ENCODE measurements at regions not wholly inside any gene's neighbourhood (a gene's known extent, or its start where the extent isn't known, plus 50 kb on each side); places are given as distances from the start of the nearest gene placed in this dataset.

DNA sequence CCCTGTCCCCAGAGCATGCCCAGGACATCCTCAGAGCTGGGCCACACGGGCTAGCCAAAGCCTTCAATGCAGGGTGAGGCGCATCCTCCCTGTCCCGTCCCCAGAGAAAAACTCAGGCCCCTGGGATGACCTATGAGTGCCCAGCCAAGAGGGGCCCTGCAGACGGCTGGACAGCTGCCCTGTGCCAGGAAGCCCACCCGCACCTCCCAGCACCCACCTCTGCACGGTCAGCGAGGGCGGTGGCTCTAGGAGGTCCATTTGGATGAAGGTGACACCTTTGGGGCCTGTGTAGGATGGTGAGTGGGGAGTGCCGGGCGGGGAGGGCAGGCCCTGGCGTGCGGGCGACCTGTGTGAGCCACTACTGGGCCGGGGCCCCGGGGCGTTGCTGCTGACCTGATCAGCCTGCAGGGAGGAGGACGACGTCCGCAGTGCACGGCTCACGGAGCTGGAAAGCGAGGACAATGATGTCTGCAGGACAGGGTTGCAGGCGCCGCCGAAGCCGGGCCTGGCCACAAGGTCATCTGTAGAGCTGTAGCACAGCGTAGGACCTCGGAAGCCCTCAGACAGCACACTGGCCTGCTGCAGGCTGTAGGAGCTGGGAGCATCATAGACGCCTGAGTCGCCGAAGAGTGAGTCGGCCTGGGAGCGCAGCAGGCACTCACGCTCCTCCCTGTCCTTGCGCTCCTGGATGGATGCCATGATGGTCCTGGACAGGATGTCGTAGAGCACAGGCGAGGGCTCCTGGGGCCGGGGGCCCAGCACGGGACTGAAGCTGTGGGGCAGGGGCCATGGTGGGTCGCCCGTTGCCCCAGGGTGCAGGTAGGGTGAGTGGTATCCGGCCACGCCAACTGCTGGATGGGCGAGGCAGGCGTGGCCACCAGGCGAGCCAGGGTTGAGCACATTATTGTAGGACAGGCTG, 180.5 kb downstream of the IGLL1 start:
- TF ChIP-seq, protein P1, sequence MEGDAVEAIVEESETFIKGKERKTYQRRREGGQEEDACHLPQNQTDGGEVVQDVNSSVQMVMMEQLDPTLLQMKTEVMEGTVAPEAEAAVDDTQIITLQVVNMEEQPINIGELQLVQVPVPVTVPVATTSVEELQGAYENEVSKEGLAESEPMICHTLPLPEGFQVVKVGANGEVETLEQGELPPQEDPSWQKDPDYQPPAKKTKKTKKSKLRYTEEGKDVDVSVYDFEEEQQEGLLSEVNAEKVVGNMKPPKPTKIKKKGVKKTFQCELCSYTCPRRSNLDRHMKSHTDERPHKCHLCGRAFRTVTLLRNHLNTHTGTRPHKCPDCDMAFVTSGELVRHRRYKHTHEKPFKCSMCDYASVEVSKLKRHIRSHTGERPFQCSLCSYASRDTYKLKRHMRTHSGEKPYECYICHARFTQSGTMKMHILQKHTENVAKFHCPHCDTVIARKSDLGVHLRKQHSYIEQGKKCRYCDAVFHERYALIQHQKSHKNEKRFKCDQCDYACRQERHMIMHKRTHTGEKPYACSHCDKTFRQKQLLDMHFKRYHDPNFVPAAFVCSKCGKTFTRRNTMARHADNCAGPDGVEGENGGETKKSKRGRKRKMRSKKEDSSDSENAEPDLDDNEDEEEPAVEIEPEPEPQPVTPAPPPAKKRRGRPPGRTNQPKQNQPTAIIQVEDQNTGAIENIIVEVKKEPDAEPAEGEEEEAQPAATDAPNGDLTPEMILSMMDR (conservative IDR thresholded peaks at IDR 0.05) = no peak
- no peak overlapping the region for H3K27ac ChIP-seq

DNA sequence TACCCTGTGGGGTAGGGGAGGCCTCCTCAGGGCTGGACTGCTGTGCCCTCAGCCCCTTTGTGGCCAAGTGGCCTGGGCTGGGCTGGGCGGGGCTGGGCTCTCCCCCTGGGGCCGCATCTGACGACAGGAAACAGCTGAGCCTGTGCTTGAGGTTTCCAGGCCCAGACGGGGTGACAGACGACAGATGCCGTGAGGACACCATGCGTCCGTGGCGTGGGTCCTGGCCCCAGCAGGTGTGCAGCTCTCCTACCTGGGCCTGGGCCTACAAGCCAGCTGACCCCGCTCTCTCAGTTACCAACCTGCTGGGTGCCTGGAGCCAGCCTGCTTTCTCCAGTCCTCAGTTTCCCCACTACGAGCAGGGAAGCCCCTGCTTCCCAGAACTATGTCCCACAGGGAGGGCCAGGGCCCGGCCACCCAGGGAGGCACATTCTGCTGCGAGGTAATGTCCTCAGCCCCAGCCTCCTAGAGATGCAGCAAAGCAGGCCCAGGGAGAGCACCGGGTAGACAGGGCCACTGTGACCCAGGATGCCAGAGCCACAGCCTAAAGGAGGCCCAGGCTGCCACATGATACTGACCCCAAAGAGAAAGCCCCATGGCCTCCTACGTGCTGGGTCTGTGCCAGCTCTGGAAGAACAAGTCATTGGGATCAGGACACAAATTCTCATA, 181.3 kb downstream of the IGLL1 start:
- TF ChIP-seq, protein P1 (conservative IDR thresholded peaks at IDR 0.05) = no peak
- H3K27ac ChIP-seq = no peak overlapping the region

DNA sequence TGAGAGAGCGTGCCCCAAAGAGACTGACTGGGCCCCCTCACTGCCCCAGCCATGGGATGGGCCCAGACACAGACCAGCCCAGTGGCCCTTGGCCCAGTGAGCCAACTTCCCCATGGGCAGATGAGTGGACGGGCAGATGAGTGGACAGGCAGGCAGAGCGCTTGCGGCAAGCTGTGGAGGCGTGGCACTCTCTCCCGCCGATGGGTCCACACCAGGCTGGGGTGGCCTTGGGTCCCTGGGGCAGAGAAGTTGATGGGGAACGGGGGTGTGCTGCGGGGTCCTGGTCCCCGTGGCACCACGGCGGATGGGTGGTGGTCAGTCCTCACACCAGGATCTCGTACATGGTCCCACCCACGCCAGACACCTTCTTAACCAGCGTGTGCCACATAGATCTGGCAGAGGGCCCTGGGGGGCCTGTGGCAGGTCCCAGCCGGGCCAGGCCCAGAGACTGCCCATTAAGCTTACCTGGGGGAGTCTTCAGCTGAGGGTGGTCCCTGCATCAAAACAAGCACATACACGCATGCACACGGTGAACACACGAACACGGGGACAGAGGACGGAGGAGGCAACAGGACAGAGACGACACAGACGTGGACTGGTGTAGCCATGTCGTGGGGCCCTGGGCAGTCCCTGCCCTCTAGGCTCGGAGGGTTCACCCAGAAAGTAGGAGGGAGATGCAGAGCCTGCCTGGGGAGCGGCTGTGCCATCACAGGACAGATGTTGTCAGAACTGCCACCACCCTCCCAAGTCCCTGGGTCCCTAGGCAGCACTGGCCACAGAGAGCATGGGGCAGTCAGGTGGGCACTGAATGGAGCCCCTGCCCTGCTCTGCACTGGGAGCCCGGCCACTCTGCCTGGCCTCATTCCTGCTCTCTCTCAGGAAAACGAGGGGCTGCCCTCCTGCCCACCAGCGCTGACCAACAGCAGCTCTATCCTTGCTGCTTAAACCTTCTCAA, 182.2 kb downstream of the IGLL1 start:
- TF ChIP-seq, protein P1 (conservative IDR thresholded peaks at IDR 0.05) = no peak

DNA sequence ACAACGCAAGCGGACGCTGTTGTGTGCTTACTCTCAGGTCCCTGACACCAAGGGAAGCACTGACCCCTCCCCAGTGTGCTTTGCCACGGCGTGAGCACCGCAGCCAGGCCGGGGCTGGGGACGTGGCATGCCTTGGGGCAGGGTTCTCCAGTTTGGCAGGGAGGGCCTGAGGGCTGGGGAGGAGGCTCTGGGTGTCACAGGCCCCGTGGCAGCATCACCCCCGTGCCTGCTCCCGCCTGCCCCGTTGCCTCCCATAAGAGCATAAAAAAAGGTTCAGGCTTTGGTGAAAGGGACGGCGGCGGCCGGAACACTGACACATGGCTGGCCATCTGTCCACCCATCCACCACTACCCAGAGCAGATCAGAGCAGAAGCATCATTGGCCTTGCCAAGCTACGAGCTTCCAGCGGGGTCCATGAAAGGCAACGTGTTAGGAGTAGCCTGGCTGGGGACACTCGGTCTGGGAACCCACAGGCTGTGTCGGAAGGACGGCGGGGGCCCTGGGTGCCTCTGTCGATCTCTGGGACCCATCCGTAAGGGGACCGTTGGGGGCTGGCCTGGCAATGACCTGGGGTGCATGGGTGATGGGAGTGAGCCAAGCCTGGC, 183.0 kb downstream of the IGLL1 start:
- H3K27ac ChIP-seq = no peak overlapping the region
- TF ChIP-seq, protein P1 (conservative IDR thresholded peaks at IDR 0.05) = no peak

More for the DNA sequence above, 182.2 kb downstream of the IGLL1 start:
- no peak overlapping the region for H3K27ac ChIP-seq

DNA sequence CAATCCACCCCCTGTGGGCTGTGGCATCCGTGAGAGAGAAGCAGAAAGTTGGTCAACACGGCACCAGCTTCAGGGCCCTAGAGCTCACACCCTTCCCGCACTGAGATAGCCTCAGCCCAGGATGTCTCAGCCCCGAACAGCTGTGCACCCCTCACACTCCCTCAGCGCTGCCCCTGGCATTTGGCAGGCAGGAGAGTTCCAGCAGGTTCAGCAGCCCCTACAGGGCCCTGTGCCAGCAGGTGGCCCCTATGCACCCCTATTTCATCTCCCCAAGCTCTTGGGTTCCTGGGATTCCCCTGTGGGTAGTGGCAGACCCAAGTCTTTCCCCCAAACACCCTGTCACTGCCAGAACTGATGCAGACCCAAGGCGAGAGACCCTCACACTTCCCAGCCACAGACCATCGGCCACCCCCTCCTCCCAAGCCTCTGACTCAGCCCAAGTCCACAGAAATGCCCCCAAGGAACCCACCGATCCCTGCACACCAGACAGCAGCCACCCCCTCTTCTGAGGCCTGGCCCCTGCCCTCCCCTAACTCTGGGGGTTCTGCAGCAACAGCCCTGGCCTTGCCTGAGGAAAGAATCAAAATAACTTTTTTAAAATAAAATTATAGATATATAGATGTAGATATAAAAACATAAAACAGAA, 183.6 kb downstream of the IGLL1 start:
- TF ChIP-seq, protein P1 (conservative IDR thresholded peaks at IDR 0.05) = no peak
- no peak overlapping the region for H3K27ac ChIP-seq

DNA sequence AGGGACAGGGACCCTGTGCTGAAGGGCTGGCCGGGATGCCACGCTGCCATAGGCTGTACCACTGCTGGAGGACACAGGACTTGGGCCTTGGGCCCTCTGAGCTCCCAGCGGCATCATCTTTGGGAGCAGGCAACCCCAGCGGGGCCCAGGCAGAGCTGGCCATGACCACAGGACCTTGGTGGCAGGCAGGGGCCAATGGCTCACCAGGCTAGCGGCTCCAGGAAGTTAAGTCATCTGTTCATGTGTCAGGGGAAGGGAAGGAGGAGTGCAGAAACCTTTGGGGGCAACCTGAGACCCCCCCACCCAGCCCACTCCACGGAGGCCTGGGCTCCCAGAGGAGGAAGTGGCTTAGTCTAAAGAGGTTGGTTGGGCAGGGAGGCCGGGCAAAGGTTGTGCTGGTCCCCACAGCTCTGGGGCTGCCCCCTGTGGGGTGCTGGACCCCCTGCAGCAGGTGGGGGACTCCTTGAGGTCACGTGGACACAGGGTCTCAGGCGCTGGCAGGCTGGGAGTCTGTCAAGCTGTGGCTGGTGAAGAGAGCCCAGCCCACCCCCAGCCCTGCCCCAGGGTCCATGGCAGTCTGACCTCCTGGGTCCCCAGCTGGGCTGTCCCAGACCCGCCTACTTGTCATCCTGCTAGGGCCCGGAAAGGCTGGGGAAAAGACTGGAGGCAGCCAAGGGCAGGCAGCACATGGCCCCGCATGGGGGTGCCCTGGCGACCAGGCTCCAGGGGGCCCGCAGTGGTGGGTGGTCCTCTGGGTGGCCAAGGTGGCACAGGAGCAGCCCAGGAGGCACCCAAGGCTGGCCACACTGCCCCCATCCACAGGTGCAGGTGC, 184.3 kb downstream of the IGLL1 start:
- TF ChIP-seq, protein P1 (conservative IDR thresholded peaks at IDR 0.05) = no peak
- no peak overlapping the region for H3K27ac ChIP-seq
